Testis (tissue), 2 donors: ENCODE measurements at regions not wholly inside any gene's neighbourhood (a gene's known extent, or its start where the extent isn't known, plus 50 kb on each side); places are given as distances from the start of the nearest gene placed in this dataset.

Experiments
- POLR2A ChIP-seq: fragments of 450-650 bp; IDR thresholded peaks from one replicate; pipeline ENCODE4 v1.6.1; 2017; ENCODE audit warnings: antibody characterized with exemption, mild to moderate bottlenecking, moderate library complexity
- TF ChIP-seq, protein P1 (sequence below), 3 experiments: fragments of 450-650 bp in 2 of 3; fragments of 200-600 bp in 1 of 3; sonication (generic) in 1 of 3; IDR thresholded peaks; one replicate each; pipeline ENCODE4 v1.5.1; 2016 to 2019; ENCODE audit warnings: antibody characterized with exemption in 3 of 3, mild to moderate bottlenecking in 2 of 3, moderate library complexity in 1 of 3

DNA sequence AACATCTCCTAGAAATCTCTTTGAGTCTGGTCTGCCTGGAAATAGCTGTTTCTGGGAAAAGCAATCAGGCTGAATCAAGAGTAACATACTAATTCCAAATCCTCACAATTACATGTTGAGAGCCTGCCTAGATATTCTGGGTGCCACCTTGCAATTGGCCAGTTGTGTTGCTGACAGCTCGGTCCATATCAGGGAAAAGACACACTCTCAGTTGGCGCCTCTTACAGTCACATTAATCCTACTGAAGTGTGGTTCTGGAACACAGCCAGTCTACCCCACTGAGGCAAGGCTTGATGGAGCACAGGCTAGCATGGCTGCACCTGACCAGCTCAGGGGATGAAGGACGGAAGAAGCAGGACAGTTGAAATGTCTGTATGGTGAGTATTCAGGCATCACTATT is 121.4 kb upstream of the TAB2 start:
- TF ChIP-seq, protein P1, sequence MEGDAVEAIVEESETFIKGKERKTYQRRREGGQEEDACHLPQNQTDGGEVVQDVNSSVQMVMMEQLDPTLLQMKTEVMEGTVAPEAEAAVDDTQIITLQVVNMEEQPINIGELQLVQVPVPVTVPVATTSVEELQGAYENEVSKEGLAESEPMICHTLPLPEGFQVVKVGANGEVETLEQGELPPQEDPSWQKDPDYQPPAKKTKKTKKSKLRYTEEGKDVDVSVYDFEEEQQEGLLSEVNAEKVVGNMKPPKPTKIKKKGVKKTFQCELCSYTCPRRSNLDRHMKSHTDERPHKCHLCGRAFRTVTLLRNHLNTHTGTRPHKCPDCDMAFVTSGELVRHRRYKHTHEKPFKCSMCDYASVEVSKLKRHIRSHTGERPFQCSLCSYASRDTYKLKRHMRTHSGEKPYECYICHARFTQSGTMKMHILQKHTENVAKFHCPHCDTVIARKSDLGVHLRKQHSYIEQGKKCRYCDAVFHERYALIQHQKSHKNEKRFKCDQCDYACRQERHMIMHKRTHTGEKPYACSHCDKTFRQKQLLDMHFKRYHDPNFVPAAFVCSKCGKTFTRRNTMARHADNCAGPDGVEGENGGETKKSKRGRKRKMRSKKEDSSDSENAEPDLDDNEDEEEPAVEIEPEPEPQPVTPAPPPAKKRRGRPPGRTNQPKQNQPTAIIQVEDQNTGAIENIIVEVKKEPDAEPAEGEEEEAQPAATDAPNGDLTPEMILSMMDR (IDR thresholded peaks at IDR 0.05), result no peak
- no peak for TF ChIP-seq POLR2A
